ENCODE measurements at regions not wholly inside any gene's neighbourhood (a gene's known extent, or its start where the extent isn't known, plus 50 kb on each side); places are given as distances from the start of the nearest gene placed in this dataset.

DNA sequence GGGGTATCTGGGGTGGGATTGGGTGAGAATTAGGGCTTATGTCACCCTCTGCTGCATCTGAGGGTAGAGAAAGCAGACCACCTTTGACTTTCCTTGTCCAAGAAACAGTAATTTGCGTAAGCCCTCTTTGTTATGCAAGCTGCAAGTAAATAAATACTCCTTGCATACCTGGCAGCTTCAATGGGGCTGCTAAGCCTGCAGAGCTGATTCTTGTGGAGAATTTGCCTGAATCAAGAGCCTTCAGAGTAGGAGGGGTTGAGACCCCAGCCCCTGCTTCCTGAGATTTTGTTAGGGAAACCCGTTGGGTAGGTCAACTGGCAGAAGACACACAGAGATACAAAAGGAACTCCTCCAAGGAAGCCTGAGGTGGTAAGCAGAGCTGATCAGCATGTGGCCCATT lies 515.1 kb downstream of the DMAC1 start:
- H3K27ac ChIP-seq (ENCODE audit: control insufficient read depth, insufficient read depth, low read length), result no peak overlapping the region
- H3K4me1 ChIP-seq (ENCODE audit: control insufficient read depth, extremely low read depth, insufficient read depth, low read length), result no peaks in the 10 kb centered on the region
- H3K79me2 ChIP-seq (ENCODE audit: control insufficient read depth, insufficient read depth, low read length), result no peaks in the 10 kb centered on the region
- no peaks in the 10 kb centered on the region for H3K36me3 ChIP-seq (ENCODE audit: control insufficient read depth in 2 of 2, extremely low read depth in 1 of 2, insufficient read depth in 2 of 2, low read length in 2 of 2)
- H4K20me1 ChIP-seq (ENCODE audit: control insufficient read depth, extremely low read depth, insufficient read depth, low read length), result no peaks in the 10 kb centered on the region
- no peaks in the 10 kb centered on the region for H3K9me3 ChIP-seq (ENCODE audit: control insufficient read depth, low read depth, low read length)
- dilution Hi-C loops (cut with MboI; ENCODE audit: extremely low pct_ligation_motif_present, low sequenced_read_pairs), result no loop called here
- H3K4me2 ChIP-seq (ENCODE audit: control insufficient read depth, extremely low read depth, insufficient read depth, low read depth, low read length), result no peak overlapping the region
- H2AFZ ChIP-seq (ENCODE audit: control insufficient read depth, low read length), result no peak overlapping the region
- no peak for DNase-seq (ENCODE audit: low read depth, low spot score)
- FAIRE-seq, result no peak
- H3K4me3 ChIP-seq (ENCODE audit: control insufficient read depth in 2 of 3, extremely low read depth in 1 of 3, insufficient read depth in 2 of 3, low read depth in 1 of 3, low read length in 3 of 3), result no peak overlapping the region
- TF ChIP-seq, protein P1, sequence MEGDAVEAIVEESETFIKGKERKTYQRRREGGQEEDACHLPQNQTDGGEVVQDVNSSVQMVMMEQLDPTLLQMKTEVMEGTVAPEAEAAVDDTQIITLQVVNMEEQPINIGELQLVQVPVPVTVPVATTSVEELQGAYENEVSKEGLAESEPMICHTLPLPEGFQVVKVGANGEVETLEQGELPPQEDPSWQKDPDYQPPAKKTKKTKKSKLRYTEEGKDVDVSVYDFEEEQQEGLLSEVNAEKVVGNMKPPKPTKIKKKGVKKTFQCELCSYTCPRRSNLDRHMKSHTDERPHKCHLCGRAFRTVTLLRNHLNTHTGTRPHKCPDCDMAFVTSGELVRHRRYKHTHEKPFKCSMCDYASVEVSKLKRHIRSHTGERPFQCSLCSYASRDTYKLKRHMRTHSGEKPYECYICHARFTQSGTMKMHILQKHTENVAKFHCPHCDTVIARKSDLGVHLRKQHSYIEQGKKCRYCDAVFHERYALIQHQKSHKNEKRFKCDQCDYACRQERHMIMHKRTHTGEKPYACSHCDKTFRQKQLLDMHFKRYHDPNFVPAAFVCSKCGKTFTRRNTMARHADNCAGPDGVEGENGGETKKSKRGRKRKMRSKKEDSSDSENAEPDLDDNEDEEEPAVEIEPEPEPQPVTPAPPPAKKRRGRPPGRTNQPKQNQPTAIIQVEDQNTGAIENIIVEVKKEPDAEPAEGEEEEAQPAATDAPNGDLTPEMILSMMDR (optimal IDR thresholded peaks at IDR 0.05 in 1 of 3, IDR thresholded peaks at IDR 0.05 in 1 of 3, conservative IDR thresholded peaks at IDR 0.05 in 1 of 3; ENCODE audit: extremely low read depth in 1 of 3, insufficient read depth in 2 of 3, low read length in 3 of 3), result no peak
- TF ChIP-seq EZH2 (IDR thresholded peaks at IDR 0.05; ENCODE audit: low read length), result no peak
- H3K27me3 ChIP-seq (ENCODE audit: control insufficient read depth, extremely low read depth, insufficient read depth, low read length), result no peaks in the 10 kb centered on the region
- no peak overlapping the region for H3K9ac ChIP-seq (ENCODE audit: control insufficient read depth, extremely low read depth, insufficient read depth, low read length)
- H3K9me1 ChIP-seq (ENCODE audit: control insufficient read depth, extremely low read depth, insufficient read depth, low read length), result no peaks in the 10 kb centered on the region

- dilution Hi-C loops (cut with MboI; ENCODE audit: extremely low pct_ligation_motif_present, low sequenced_read_pairs), result no loop called here
Observed at GRCh38 chr9:7284117-7284516, 515.5 kb downstream of the DMAC1 start.

More at GRCh38 chr9:7284117-7284516, 515.5 kb downstream of the DMAC1 start:
- no peak for TF ChIP-seq EZH2 (IDR thresholded peaks at IDR 0.05; ENCODE audit: low read length)
- TF ChIP-seq, protein P1 (optimal IDR thresholded peaks at IDR 0.05 in 1 of 3, IDR thresholded peaks at IDR 0.05 in 1 of 3, conservative IDR thresholded peaks at IDR 0.05 in 1 of 3; ENCODE audit: extremely low read depth in 1 of 3, insufficient read depth in 2 of 3, low read length in 3 of 3), result no peak
- H2AFZ ChIP-seq (ENCODE audit: control insufficient read depth, low read length), result no peak overlapping the region
- no peak overlapping the region for H3K9ac ChIP-seq (ENCODE audit: control insufficient read depth, extremely low read depth, insufficient read depth, low read length)
- no peaks in the 10 kb centered on the region for H3K27me3 ChIP-seq (ENCODE audit: control insufficient read depth, extremely low read depth, insufficient read depth, low read length)
- no peaks in the 10 kb centered on the region for H3K4me1 ChIP-seq (ENCODE audit: control insufficient read depth, extremely low read depth, insufficient read depth, low read length)
- no peak overlapping the region for H3K27ac ChIP-seq (ENCODE audit: control insufficient read depth, insufficient read depth, low read length)
- H4K20me1 ChIP-seq (ENCODE audit: control insufficient read depth, extremely low read depth, insufficient read depth, low read length), result no peaks in the 10 kb centered on the region
- no peak overlapping the region for H3K4me2 ChIP-seq (ENCODE audit: control insufficient read depth, extremely low read depth, insufficient read depth, low read depth, low read length)
- no peak overlapping the region for H3K4me3 ChIP-seq (ENCODE audit: control insufficient read depth in 2 of 3, extremely low read depth in 1 of 3, insufficient read depth in 2 of 3, low read depth in 1 of 3, low read length in 3 of 3)
- DNase-seq (ENCODE audit: low read depth, low spot score) (no peak), FAIRE-seq (no peak)
- H3K9me3 ChIP-seq (ENCODE audit: control insufficient read depth, low read depth, low read length), result no peaks in the 10 kb centered on the region
- no peaks in the 10 kb centered on the region for H3K36me3 ChIP-seq (ENCODE audit: control insufficient read depth in 2 of 2, extremely low read depth in 1 of 2, insufficient read depth in 2 of 2, low read length in 2 of 2)
- H3K79me2 ChIP-seq (ENCODE audit: control insufficient read depth, insufficient read depth, low read length), result no peaks in the 10 kb centered on the region
- H3K9me1 ChIP-seq (ENCODE audit: control insufficient read depth, extremely low read depth, insufficient read depth, low read length), result no peaks in the 10 kb centered on the region

Measured in keratinocyte (primary cell).